Right cardiac atrium (tissue), 5 donors: ENCODE measurements at regions not wholly inside any gene's neighbourhood (a gene's known extent, or its start where the extent isn't known, plus 50 kb on each side); places are given as distances from the start of the nearest gene placed in this dataset.
"Not testable (repeated sequence)": the region's sequence is repeated elsewhere in the genome, so short reads cannot be mapped to it uniquely, and the experiment has no call there.

ENCODE experiments used
- ATAC-seq, 2 donors: fragments of 200-7000 bp; cut with Tn5 transposase; one replicate each; pipeline versions ENCODE4 v1.8.0 to v1.9.1; 2020; ENCODE audit warnings: moderate library complexity in 2 of 2, mild to moderate bottlenecking in 1 of 2
- DNase-seq, 3 donors: peaks; one replicate each; pipeline ENCODE4 v3.0.0-alpha.2; 2020
- H3K27ac ChIP-seq: one replicate; pipeline ENCODE4 v1.5.1; 2013; ENCODE audit warnings: mild to moderate bottlenecking, low read length, control low read depth, moderate library complexity
- H3K27me3 ChIP-seq: one replicate; pipeline ENCODE4 v1.6.1; 2013; ENCODE audit not compliant: control insufficient read depth, insufficient read depth
- H3K4me1 ChIP-seq: one replicate; pipeline ENCODE4 v1.6.1; 2013; ENCODE audit warnings: low read length; ENCODE audit not compliant: control insufficient read depth, insufficient read depth
- H3K4me3 ChIP-seq: one replicate; pipeline ENCODE4 v1.5.1; 2013; ENCODE audit warnings: low read length, control low read depth
- H3K9me3 ChIP-seq: one replicate; pipeline ENCODE4 v1.6.1; 2013; ENCODE audit warnings: low read length; ENCODE audit not compliant: control insufficient read depth
- WGBS: extraction: QIAGEN DNeasy Blood & Tissue Kit; methylation state at CpG from one replicate; pipeline ENCODE4 v1.1.7; 2013; 5-methylcytosine and 5-hydroxymethylcytosine counted together
- intact Hi-C, 4 donors: fragments of 100-400 bp; cut with DNase I; formaldehyde crosslinking; loops; one replicate each; pipeline versions ENCODE4 v1.11.0 to v1.14.0; 2022 to 2023
- donor health status: healthy with polysubstance abuse.
- donor health status: DM: no; HTN: yes; CAD: no.
- donor health status: DM: no; HTN: no; CAD: no.
- donor health status: DM: no; HTN: yes; CAD: no; lungs with severe emphysema.
- donor health status: DM: yes; HTN: yes; CAD: no.

- Histone ChIP-seq H3K27me3 (no peaks in the 10 kb centered on the region), H3K4me1 (peaks cover 5% of the 10 kb centered on the region), H3K4me3 (no peak overlapping the region), H3K9me3 (no peaks in the 10 kb centered on the region), H3K27ac (no peak overlapping the region)
- intact Hi-C loops, result no loop called here
- ATAC-seq (no peak), DNase-seq (no peak)
Observed at GRCh38 chr5:118377420-118377819, 610.9 kb downstream of the DTWD2 start.

DNA sequence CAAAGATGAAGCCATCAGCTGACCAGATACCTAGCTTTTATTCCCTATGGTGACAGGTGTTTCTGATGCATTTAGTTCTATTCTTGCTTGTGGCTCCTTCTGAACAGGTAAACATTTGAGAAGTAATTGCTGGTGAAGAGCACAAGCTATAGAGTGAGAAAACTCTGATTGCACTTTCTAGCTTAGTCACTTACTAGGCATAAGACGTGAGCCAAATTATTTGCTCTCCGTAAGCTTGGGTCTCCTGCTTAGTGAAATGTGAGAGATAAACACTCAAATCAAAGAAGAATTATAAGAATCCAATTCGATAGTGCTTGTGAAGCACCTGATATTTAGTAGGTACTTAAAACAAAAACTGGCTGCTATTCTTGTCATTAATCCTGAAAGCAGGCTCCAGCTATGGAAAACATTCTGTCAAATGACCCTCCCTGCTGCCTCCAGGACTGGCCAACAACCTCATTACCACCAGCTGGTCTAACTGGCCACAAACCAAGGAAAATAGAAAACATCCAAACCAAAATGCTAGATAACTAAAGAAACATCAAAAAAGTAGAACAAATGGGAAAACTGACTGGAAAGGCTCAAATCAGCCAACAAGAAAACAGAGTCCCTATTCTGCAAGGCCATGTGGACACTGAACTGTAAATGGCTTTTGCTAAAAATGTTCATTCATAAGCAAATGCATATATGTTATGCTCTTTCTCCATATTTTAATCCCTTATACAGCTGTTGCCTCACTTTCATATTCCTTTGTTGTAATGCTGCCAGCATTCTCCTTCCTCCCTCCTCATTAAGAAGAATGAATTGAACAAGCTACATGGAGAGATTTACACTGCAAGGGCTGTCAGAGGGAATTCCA is 616.1 kb downstream of the DTWD2 start:
- ATAC-seq (peak; percentile 55 to 73), DNase-seq (peak in 1 of 3 donors; percentile 40)
- peaks cover 5% of the 10 kb centered on the region for H3K4me1 ChIP-seq
- H3K27ac ChIP-seq, result no peak overlapping the region
- no peaks in the 10 kb centered on the region for H3K27me3 ChIP-seq
- no peak overlapping the region for H3K4me3 ChIP-seq
- H3K9me3 ChIP-seq, result no peaks in the 10 kb centered on the region
- intact Hi-C loops, result no loop called here
- WGBS, result 32% methylated on average over 3 of the region's 3 CpGs

DNA sequence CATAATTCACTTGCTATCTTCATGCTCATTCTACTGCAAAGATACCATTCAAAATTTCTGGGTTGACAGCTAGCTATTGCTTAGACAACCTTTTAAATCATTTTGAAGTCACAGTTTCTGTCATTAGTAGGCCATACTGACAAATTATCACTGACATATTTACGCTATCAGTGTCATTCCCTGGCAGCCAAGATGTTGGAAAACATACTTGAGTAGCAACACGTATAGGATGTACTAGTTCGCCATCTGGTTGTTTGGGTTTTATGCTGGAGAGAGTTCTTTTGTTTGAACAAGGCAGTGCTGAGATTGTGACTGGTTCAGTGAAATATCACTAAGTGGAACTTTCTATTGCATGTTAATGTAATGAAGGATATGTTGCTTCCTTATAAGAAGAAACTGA is 621.9 kb downstream of the DTWD2 start:
- H3K4me3 ChIP-seq, result no peak overlapping the region
- H3K9me3 ChIP-seq, result no peaks in the 10 kb centered on the region
- no peak for DNase-seq
- H3K27ac ChIP-seq, result no peak overlapping the region
- no peaks in the 10 kb centered on the region for H3K27me3 ChIP-seq
- intact Hi-C loops, result no loop called here
- WGBS, result 62% methylated on average over 3 of the region's 3 CpGs
- no peaks in the 10 kb centered on the region for H3K4me1 ChIP-seq
- no peak for ATAC-seq

GRCh38 chr5:118365718-118366117 is 622.6 kb downstream of the DTWD2 start:
- no peak overlapping the region for H3K27ac ChIP-seq
- no peaks in the 10 kb centered on the region for H3K9me3 ChIP-seq
- H3K4me3 ChIP-seq, result no peak overlapping the region
- 77% methylated on average over 4 of the region's 4 CpGs for WGBS
- H3K4me1 ChIP-seq, result no peaks in the 10 kb centered on the region
- DNase-seq (no peak), ATAC-seq (no peak)
- intact Hi-C loops, result no loop called here
- no peaks in the 10 kb centered on the region for H3K27me3 ChIP-seq

GRCh38 chr5:118354797-118355196 is 633.5 kb downstream of the DTWD2 start:
- Histone ChIP-seq H3K9me3 (no peaks in the 10 kb centered on the region), H3K4me1 (no peaks in the 10 kb centered on the region), H3K4me3 (no peak overlapping the region), H3K27ac (no peak overlapping the region), H3K27me3 (no peaks in the 10 kb centered on the region)
- ATAC-seq (no peak), DNase-seq (no peak)
- intact Hi-C loops, result no loop called here

DNA sequence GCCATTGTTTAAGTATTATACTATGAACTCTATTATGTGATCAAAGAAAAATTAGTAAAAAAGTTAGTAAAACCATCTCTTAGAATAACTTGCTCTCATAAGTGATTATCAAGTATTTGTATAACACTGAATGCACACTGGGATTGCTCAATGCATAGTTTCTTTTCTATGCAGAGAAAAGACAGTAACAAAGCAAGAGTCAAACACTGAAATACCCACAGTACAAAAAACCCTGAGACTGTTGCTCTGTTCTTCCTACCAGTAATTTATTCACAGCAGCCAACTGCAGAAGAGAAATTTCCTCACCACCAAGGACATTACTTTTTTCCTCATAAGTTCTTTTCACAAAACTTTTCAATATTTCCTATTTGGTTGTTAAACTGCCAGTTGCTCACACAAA is 634.4 kb downstream of the DTWD2 start:
- no peak overlapping the region for H3K4me3 ChIP-seq
- no peaks in the 10 kb centered on the region for H3K9me3 ChIP-seq
- ATAC-seq (no peak), DNase-seq (no peak)
- no peaks in the 10 kb centered on the region for H3K27me3 ChIP-seq
- intact Hi-C loops, result no loop called here
- H3K27ac ChIP-seq, result no peak overlapping the region
- H3K4me1 ChIP-seq, result no peaks in the 10 kb centered on the region

- intact Hi-C loops, result no loop called here
- H3K27ac ChIP-seq, result no peak overlapping the region
- no peak overlapping the region for H3K4me3 ChIP-seq
- H3K9me3 ChIP-seq, result no peaks in the 10 kb centered on the region
- H3K27me3 ChIP-seq, result no peaks in the 10 kb centered on the region
- no peak for ATAC-seq
- no peak for DNase-seq
- H3K4me1 ChIP-seq, result no peaks in the 10 kb centered on the region
Observed at GRCh38 chr5:118336468-118336867, 651.9 kb downstream of the DTWD2 start.

DNA sequence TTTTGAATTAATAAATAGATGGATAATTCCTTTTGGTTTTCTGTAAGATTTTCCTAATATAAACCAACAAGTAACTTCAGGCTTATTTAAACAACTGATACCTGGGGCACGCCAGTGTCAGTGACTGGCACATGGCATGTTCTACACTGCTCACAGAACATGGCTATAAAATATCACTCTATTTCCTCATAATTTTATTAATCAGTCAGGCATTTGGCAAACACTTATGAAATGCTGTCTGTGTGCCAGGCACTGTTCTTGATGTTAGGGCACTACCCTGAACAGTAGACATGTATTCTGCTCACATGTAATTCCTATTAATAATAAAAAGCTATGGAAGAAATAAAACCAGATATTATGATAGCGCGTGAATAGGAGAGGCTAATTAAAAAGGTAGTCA is 661.0 kb downstream of the DTWD2 start:
- no peak overlapping the region for H3K4me3 ChIP-seq
- DNase-seq (no peak), ATAC-seq (no peak)
- H3K27me3 ChIP-seq, result no peaks in the 10 kb centered on the region
- no peak overlapping the region for H3K27ac ChIP-seq
- no peaks in the 10 kb centered on the region for H3K9me3 ChIP-seq
- intact Hi-C loops, result no loop called here
- no peaks in the 10 kb centered on the region for H3K4me1 ChIP-seq
- 95% methylated on average over 3 of the region's 3 CpGs for WGBS

- H3K9me3 ChIP-seq, result no peaks in the 10 kb centered on the region
- H3K4me1 ChIP-seq, result no peaks in the 10 kb centered on the region
- H3K27ac ChIP-seq, result no peak overlapping the region
- 75% methylated on average over 5 of the region's 5 CpGs for WGBS
- no peaks in the 10 kb centered on the region for H3K27me3 ChIP-seq
- intact Hi-C loops, result no loop called here
- H3K4me3 ChIP-seq, result no peak overlapping the region
- DNase-seq, result no peak
- no peak for ATAC-seq
Observed at GRCh38 chr5:118326481-118327045, 661.8 kb downstream of the DTWD2 start.

- H3K4me3 ChIP-seq, result no peak overlapping the region
- WGBS, result 54% methylated on average over 2 of the region's 2 CpGs
- no peaks in the 10 kb centered on the region for H3K27me3 ChIP-seq
- intact Hi-C loops, result no loop called here
- no peak overlapping the region for H3K27ac ChIP-seq
- no peaks in the 10 kb centered on the region for H3K9me3 ChIP-seq
- DNase-seq (no peak), ATAC-seq (no peak)
- H3K4me1 ChIP-seq, result no peaks in the 10 kb centered on the region
Observed at GRCh38 chr5:118325931-118326330, 662.4 kb downstream of the DTWD2 start.

GRCh38 chr5:118323723-118324122 is 664.6 kb downstream of the DTWD2 start:
- ATAC-seq, DNase-seq, H3K4me1 ChIP-seq, intact Hi-C loops, H3K4me3 ChIP-seq, H3K27me3 ChIP-seq, H3K27ac ChIP-seq, H3K9me3 ChIP-seq: not testable (repeated sequence)
- WGBS, result 95% methylated on average over 5 of the region's 5 CpGs

DNA sequence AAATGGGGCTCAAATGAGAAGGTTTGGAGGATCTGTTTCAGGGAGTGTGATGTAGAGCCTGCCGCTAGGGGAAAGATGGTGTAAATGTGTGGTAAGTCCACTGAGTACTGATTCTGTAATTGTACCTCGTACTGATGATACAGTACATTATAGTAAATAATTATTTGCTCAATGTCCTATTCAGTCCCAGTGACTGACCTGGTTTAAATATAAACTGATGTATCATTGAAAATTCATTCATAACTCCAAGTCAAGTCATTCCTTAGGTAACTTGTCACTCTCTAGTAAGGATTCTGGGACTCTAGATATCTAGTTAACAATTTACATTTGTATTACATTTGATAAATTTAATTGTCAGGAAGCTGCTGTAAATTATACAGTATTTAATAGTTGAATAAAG is 667.3 kb downstream of the DTWD2 start:
- Histone ChIP-seq H3K4me1 (no peaks in the 10 kb centered on the region), H3K9me3 (no peaks in the 10 kb centered on the region), H3K27ac (no peak overlapping the region), H3K27me3 (no peaks in the 10 kb centered on the region), H3K4me3 (no peak overlapping the region)
- WGBS, result 83% methylated on average over 2 of the region's 2 CpGs
- intact Hi-C loops, result no loop called here
- ATAC-seq, result no peak
- DNase-seq, result no peak
